ENCODE measurements at regions not wholly inside any gene's neighbourhood (a gene's known extent, or its start where the extent isn't known, plus 50 kb on each side); places are given as distances from the start of the nearest gene placed in this dataset.

DNA sequence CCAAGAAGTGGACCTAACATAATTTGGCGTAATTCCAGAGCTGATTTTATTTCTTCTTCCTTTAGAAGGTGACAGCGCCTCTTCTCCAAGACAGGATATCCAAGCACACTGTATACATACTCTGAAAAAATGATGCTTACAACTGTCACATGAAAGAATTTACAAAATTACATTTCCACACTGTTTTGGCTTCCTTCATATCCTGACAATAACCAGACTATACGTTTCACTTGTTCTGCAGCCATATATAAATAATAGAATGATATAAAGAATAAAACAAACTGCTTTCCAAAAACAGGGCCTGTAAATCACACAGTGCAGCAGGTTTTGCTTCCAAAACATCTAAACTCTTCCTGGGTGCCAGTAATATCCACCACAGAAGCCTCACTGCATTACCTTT lies 141.6 kb downstream of the FBXO8 start:
- H3K27me3 Mint-ChIP-seq: no peaks in the 10 kb centered on the region
- H3K4me3 Mint-ChIP-seq: no peak overlapping the region
- no peaks in the 10 kb centered on the region for H3K36me3 Mint-ChIP-seq
- no peak overlapping the region for H3K27ac Mint-ChIP-seq
- DNase-seq: no peak
- no peaks in the 10 kb centered on the region for H3K4me1 Mint-ChIP-seq
- H3K9me3 Mint-ChIP-seq: no peaks in the 10 kb centered on the region
- CTCF ChIA-PET: no interaction called here

DNA sequence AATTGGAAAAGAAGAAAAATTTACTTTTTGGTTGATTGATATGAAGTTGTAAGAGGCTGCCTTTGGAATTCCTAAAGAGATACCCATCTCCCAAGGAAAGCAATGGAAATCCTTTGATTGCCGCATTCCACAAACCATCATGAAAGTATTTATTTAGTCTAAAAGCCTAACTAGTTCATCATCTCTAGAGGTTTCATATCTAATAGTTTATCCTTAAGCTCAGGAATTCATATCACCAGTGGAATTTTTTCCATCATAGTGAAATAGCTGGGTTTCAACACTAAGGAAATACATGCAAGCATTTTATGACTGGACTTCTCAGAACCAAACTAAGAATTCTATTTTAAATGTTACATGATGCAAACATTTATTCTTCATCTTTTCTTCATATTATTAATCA lies 144.9 kb downstream of the FBXO8 start:
- no peaks in the 10 kb centered on the region for H3K27me3 Mint-ChIP-seq
- no peaks in the 10 kb centered on the region for H3K4me1 Mint-ChIP-seq
- no peak for DNase-seq
- no peak overlapping the region for H3K27ac Mint-ChIP-seq
- no peak overlapping the region for H3K4me3 Mint-ChIP-seq
- CTCF ChIA-PET: no interaction called here
- no peaks in the 10 kb centered on the region for H3K36me3 Mint-ChIP-seq
- H3K9me3 Mint-ChIP-seq: no peaks in the 10 kb centered on the region

DNA sequence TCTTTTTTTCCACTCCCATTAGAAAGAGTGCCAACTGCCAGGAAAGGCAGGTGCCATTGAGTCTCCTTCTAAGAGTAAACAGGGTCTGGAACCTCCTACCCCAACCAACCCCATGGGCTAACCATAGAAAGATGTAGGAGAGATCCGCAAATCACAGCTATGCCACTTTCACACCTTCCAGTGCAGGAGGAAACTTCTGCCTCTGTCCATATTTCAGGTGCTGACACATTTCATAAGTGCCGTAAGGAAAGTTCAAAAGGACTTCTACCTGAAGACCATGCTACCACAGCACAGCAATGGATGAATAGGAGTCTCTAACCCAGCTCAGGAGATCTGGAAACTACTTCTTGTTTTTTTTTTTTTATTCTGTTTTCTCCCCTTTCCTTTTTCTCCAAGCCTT lies 145.8 kb downstream of the FBXO8 start:
- no peak overlapping the region for H3K27ac Mint-ChIP-seq
- no peak overlapping the region for H3K4me3 Mint-ChIP-seq
- no peaks in the 10 kb centered on the region for H3K36me3 Mint-ChIP-seq
- CTCF ChIA-PET: interaction anchor here (0.6 kb wide), 1 partner anchor 13 kb away, joined by 3 read pairs; no protein-coding TSS in a partner anchor
- no peaks in the 10 kb centered on the region for H3K9me3 Mint-ChIP-seq
- no peaks in the 10 kb centered on the region for H3K27me3 Mint-ChIP-seq
- no peak for DNase-seq
- H3K4me1 Mint-ChIP-seq: no peaks in the 10 kb centered on the region

DNA sequence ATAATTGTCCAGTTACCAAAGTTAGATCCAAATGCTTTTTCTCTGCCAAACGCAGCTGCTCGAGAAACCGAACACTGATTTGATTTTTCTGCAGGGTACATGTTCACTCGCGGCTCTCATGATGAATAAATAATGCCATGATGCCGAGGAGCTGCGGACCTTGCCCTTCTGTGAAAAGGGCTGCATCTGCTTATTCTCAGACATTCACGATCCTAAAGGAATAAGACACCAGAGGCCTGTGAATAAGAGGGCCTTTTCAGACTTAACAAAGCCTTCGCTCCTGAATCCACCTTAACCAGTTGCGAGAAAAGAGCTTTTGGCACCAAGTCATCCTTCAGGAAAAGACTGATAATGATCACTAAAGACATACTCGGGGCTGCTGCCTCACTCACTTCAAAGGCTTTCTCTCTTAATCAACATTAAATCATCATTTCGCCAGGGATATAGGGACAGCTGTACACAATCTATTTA lies 147.5 kb downstream of the FBXO8 start:
- CTCF ChIA-PET: no interaction called here
- no peaks in the 10 kb centered on the region for H3K36me3 Mint-ChIP-seq
- no peak overlapping the region for H3K4me3 Mint-ChIP-seq
- no peak overlapping the region for H3K27ac Mint-ChIP-seq
- DNase-seq: no peak
- no peaks in the 10 kb centered on the region for H3K9me3 Mint-ChIP-seq
- H3K4me1 Mint-ChIP-seq: no peaks in the 10 kb centered on the region
- no peaks in the 10 kb centered on the region for H3K27me3 Mint-ChIP-seq

DNA sequence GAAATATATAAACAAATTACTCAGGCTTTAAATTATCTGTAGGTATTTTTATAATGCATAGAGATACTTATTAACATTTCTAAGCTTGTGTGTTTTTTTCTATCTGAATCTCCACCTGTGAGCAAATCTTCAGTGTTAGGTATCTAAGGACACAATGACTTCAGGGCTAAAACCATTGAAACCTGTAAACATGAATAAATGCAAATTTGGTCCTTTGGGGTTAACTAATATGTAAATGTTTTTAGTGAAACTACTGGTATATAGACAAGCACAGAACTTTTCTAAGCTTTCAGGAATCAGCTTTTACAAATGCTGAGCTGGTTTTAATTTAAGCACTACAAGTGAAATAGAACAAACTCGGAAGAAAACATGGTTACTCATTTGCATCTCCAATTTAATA lies 147.9 kb downstream of the FBXO8 start:
- H3K27ac Mint-ChIP-seq: no peak overlapping the region
- no peak for DNase-seq
- H3K36me3 Mint-ChIP-seq: no peaks in the 10 kb centered on the region

DNA sequence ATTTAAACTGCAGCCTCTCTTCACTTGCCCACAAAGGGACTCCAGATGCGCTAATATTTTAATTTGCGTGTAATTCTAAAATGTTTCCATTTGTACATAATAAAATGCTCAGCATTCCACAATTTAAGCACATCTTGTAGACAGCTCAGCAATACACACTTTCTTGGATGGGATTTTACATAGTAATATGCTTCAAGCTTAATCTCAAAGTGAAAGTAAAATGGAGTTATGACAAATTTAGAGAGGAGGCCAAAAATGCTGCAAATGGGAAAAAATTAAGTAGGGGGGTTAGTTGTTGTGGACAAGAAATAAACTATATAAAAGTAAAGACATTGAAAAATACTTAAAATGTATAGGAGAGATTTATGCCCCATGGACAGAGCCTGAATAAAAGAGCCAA lies 149.1 kb downstream of the FBXO8 start:
- DNase-seq: no peak
- CTCF ChIA-PET: no interaction called here
- H3K9me3 Mint-ChIP-seq: no peaks in the 10 kb centered on the region
- no peaks in the 10 kb centered on the region for H3K36me3 Mint-ChIP-seq
- H3K4me1 Mint-ChIP-seq: no peaks in the 10 kb centered on the region
- no peaks in the 10 kb centered on the region for H3K27me3 Mint-ChIP-seq
- H3K4me3 Mint-ChIP-seq: no peak overlapping the region
- no peak overlapping the region for H3K27ac Mint-ChIP-seq

More for the DNA sequence above, 147.9 kb downstream of the FBXO8 start:
- Mint-ChIP-seq H3K27me3 (no peaks in the 10 kb centered on the region), H3K4me1 (no peaks in the 10 kb centered on the region), H3K9me3 (no peaks in the 10 kb centered on the region), H3K4me3 (no peak overlapping the region)
- CTCF ChIA-PET: no interaction called here

DNA sequence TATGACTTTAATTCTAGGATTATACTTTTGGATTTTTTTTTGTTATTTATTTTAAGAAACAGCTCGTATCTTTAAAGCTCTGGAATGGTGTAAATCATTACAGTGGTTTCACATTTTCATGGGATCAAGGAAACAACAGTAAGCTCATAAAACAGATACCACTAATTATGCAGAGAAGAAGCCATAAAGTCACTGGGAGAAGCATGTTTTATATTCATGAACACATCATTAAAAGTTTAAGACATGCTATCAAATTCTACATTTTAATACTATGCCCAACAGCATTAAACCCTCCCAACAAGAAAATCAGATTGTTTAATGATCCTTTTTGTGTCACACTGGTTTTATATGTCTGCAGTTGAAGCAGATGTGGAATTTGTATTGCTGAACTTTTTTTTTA lies 149.9 kb downstream of the FBXO8 start:
- Mint-ChIP-seq H3K4me1 (no peaks in the 10 kb centered on the region), H3K36me3 (no peaks in the 10 kb centered on the region), H3K9me3 (no peaks in the 10 kb centered on the region), H3K27me3 (no peaks in the 10 kb centered on the region), H3K27ac (no peak overlapping the region), H3K4me3 (no peak overlapping the region)
- CTCF ChIA-PET: no interaction called here
- DNase-seq: no peak

DNA sequence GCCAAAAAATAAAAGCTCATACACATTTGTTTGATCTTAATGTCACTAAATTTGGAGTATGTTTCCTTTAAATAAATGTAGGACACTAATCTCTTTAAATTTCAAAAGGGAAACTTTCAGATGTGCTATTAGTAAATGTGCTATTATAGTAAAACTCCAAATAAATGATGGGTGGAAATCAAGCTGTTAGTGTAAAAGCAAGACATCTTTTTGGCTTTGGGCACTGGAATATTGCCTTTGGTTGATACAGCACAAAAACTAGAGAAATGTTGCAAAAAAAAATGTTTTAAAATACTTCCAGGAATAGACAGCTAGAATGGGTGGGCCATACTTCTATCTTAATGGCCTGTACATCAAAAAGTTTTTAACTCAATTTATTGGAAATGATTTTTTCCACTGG lies 151.6 kb downstream of the FBXO8 start:
- Mint-ChIP-seq H3K27me3 (peaks cover 6% of the 10 kb centered on the region), H3K4me1 (no peaks in the 10 kb centered on the region), H3K9me3 (no peaks in the 10 kb centered on the region), H3K36me3 (no peaks in the 10 kb centered on the region), H3K4me3 (no peak overlapping the region), H3K27ac (no peak overlapping the region)
- DNase-seq: no peak
- CTCF ChIA-PET: interaction anchor here (0.7 kb wide), 1 partner anchor 12 kb away, joined by 3 read pairs; no protein-coding TSS in a partner anchor

DNA sequence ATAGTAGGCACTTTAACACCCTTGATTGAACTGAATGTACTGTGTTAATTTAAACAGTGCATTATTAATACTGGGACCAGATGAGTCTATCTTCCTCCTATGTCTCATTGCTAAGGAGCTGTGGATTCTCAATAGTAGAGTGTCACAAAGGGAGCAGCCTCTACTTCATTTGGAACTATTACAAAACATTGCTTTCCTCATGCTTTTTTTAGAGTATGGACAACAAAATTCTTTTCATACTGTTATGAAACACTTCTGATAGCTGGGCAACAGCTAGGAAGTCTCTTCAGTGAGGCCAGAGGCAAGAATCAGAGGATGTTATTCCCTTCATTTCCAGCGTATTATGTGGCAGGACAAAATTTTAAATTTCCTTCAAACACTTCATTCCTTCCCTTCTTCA lies 160.8 kb downstream of the FBXO8 start:
- H3K4me1 Mint-ChIP-seq: peaks cover 2% of the 10 kb centered on the region
- no peak overlapping the region for H3K4me3 Mint-ChIP-seq
- CTCF ChIA-PET: interaction anchor here (1.1 kb wide), 1 partner anchor 53 kb away, joined by 3 read pairs; no protein-coding TSS in a partner anchor
- H3K27me3 Mint-ChIP-seq: peaks cover 24% of the 10 kb centered on the region
- H3K36me3 Mint-ChIP-seq: no peaks in the 10 kb centered on the region
- no peaks in the 10 kb centered on the region for H3K9me3 Mint-ChIP-seq
- H3K27ac Mint-ChIP-seq: no peak overlapping the region
- DNase-seq: no peak

DNA sequence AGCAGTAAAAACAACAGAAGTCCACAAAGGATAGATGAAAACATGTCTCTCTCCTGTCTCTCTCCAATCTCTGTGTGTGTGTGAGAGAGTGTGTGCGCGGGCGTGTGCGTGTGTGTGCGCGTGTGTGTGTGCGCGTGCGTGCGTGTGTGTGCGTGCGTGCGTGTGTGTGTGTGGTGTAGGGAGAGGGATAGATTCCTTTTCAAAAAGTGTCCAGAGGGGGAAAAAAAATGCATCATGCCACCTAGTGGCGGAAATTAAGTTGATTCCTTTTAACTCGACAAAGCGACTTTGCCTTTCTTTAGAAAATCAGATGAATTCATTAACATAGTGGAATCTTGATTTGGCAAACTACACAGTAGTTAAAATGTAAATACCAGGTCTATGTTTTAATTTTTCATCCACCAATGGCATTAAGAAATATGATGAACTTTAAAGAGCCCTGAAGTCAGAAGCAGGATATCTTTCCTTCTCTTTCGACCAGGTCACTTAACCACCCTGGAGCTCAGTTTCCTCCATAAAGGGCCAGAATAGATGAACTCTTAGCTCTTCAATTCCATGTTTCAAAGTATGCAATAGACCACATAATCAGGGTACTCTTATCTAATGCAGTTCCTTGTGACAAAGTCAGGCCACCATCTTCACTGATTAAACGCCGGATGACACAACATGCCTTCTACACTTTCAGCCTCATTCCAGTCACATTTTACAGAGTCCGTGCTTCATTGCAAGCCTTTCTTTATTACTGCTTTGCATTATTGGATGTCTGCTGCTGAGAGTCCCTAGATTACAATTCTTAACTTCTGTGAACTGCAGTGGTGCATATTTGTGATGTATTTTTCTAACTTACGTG lies 162.8 kb downstream of the FBXO8 start:
- H3K4me1 Mint-ChIP-seq: peaks cover 2% of the 10 kb centered on the region
- no peak overlapping the region for H3K27ac Mint-ChIP-seq
- H3K9me3 Mint-ChIP-seq: no peaks in the 10 kb centered on the region
- no peaks in the 10 kb centered on the region for H3K36me3 Mint-ChIP-seq
- DNase-seq: peak; percentile 28
- H3K4me3 Mint-ChIP-seq: no peak overlapping the region
- H3K27me3 Mint-ChIP-seq: peaks cover 23% of the 10 kb centered on the region
- CTCF ChIA-PET: interaction anchor here (0.6 to 2.0 kb wide), 5 partner anchors 13 to 618 kb away, joined by 3 to 11 read pairs (median 4); no protein-coding TSS in a partner anchor

DNA sequence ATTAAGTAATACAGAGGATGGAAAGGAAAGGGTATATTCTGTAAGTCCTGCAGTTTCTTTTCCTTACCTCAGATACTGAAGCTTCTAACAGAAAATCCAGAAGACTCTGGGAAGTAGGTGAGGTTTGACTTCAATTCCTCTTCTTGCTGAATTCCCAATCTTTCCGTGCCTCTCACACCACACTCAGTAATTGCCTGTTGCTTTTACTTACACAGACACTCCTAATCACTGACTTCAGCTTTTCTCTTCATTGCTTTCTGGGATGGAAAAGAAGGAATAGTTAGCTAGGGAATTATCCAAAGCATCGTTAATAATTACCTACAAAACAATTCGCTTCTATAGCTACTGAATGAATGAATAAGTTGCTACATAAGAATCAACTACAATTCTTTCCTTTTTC lies 163.6 kb downstream of the FBXO8 start:
- no peak overlapping the region for H3K27ac Mint-ChIP-seq
- DNase-seq: no peak
- H3K27me3 Mint-ChIP-seq: peaks cover 18% of the 10 kb centered on the region
- CTCF ChIA-PET: interaction anchor here (0.6 to 2.0 kb wide), 5 partner anchors 12 to 617 kb away, joined by 3 to 11 read pairs (median 4); no protein-coding TSS in a partner anchor
- H3K9me3 Mint-ChIP-seq: no peaks in the 10 kb centered on the region
- no peaks in the 10 kb centered on the region for H3K36me3 Mint-ChIP-seq
- H3K4me3 Mint-ChIP-seq: no peak overlapping the region
- peaks cover 2% of the 10 kb centered on the region for H3K4me1 Mint-ChIP-seq

DNA sequence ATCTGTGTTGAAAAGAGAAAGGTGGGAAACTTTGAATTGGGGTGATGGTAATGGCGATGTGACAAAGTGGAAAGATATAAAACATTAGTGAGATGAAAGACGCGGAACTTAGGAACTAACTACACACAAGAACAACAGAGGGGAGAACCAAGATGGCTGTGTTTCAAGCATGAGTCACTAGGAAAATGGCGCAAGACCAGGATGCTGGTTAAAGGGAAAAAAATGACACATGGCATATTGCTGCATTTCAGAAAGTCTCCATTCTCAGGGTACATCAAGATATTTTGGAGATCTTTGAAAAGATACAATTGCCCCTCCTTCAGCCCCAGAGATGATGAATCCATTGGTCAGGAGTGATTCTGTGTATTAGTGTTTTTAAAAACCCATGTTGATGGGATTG lies 164.4 kb downstream of the FBXO8 start:
- Mint-ChIP-seq H3K36me3 (no peaks in the 10 kb centered on the region), H3K4me3 (no peak overlapping the region), H3K27me3 (peaks cover 14% of the 10 kb centered on the region), H3K4me1 (peaks cover 2% of the 10 kb centered on the region), H3K9me3 (no peaks in the 10 kb centered on the region), H3K27ac (no peak overlapping the region)
- CTCF ChIA-PET: interaction anchor here (1.1 to 2.0 kb wide), 3 partner anchors 613 to 616 kb away, joined by 4 to 11 read pairs (median 5); no protein-coding TSS in a partner anchor
- DNase-seq: no peak

DNA sequence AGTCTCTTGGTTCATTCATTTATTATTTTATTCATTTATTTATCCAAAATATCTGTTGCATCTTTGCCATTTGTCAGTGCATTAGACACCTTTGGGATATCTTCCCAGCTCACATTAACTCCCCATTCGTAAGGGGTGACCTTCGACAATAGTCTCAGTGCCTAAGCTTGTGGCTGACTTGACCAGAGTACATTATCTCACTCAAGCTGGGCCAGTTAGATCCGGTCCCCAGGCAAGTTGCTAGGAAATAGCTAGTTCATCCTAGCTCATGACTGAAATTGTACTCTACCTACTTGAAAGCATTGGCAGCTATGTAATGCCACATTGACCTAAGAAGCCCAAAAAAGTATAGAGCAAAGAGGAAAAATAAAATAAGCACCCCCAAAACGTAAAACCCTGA lies 165.3 kb downstream of the FBXO8 start:
- no peak overlapping the region for H3K4me3 Mint-ChIP-seq
- DNase-seq: no peak
- no peaks in the 10 kb centered on the region for H3K9me3 Mint-ChIP-seq
- no peak overlapping the region for H3K27ac Mint-ChIP-seq
- no peaks in the 10 kb centered on the region for H3K36me3 Mint-ChIP-seq
- peaks cover 14% of the 10 kb centered on the region for H3K27me3 Mint-ChIP-seq
- H3K4me1 Mint-ChIP-seq: peaks cover 2% of the 10 kb centered on the region
- CTCF ChIA-PET: interaction anchor here (1.1 kb wide), 1 partner anchor 612 kb away, joined by 5 read pairs; no protein-coding TSS in a partner anchor

DNA sequence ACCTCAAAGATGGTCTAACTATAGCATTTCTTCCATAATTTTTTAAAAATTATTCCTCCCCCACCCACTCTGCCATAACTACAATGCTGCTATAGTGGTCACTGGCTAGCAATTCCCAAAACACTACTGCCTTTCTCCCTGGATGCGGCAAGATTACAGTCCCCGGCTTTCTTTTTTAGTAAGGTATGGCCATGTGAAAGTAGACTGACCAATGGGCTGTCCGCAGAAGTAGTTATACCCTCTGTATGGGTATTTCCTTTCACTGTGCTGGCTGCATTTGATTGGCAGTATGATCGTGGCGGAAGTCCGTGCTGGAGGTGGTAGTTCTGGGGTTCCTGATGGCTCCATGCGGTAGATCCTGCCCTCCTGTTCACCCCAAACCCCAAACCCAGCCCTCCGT lies 166.0 kb downstream of the FBXO8 start:
- H3K4me3 Mint-ChIP-seq: no peak overlapping the region
- CTCF ChIA-PET: no interaction called here

DNA sequence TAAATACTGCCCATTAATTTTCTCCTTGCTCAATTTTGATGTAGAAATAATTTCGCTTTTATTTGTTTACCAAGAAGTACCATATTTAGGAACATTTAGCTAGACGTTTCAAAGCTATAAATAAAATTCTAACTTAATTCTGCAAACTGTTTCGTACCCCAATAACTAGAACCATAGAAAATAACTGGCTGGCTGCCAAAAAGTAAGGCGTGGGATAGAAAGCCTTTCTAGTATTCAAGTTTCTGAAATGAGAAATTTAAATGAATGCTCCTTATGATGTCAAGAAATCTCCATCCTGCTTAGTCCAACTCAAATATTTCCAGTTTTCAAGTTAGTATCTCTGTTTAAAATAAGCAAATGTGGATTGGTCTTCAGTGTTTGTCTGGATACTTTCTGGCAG lies 167.4 kb downstream of the FBXO8 start:
- Mint-ChIP-seq H3K36me3 (no peaks in the 10 kb centered on the region), H3K27ac (no peak overlapping the region), H3K9me3 (no peaks in the 10 kb centered on the region), H3K4me3 (no peak overlapping the region), H3K27me3 (peaks cover 18% of the 10 kb centered on the region), H3K4me1 (peaks cover 2% of the 10 kb centered on the region)
- no peak for DNase-seq
- CTCF ChIA-PET: no interaction called here

More for the DNA sequence above, 166.0 kb downstream of the FBXO8 start:
- Mint-ChIP-seq H3K9me3 (no peaks in the 10 kb centered on the region), H3K27ac (no peak overlapping the region), H3K4me1 (peaks cover 2% of the 10 kb centered on the region), H3K27me3 (peaks cover 14% of the 10 kb centered on the region), H3K36me3 (no peaks in the 10 kb centered on the region)
- DNase-seq: no peak
